ENCODE measurements at regions not wholly inside any gene's neighbourhood (a gene's known extent, or its start where the extent isn't known, plus 50 kb on each side); places are given as distances from the start of the nearest gene placed in this dataset.
"Not testable (repeated sequence)": the region's sequence is repeated elsewhere in the genome, so short reads cannot be mapped to it uniquely, and the experiment has no call there.

- no peak for DNase-seq
Measured at GRCh38 chr22:22784249-22785039, 103.2 kb upstream of the IGLL5 start.

GRCh38 chr22:22785316-22786065, 102.1 kb upstream of the IGLL5 start:
- no peak for DNase-seq

GRCh38 chr22:22786301-22787115, 101.1 kb upstream of the IGLL5 start:
- no peak for DNase-seq

DNA sequence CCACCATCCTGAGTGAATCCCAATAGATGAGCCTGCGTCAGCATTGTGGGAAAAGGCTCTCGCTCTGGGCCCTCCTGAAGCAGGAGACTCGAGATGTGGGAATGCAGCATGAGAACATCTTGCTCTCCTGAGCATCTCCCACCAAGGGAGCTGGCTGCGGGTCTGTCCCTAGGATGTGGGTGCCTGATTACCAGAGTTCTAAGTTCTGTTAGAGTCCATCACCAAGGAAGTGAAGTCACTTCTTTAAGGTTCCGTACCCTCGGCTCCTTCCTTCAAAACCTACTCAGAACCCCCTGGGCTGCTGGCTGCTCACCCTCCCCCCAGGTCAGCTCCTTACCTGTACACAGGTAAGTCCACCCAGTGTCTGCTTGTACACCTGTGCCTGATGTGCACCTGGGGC, 100.5 kb upstream of the IGLL5 start:
- DNase-seq: no peak

DNA sequence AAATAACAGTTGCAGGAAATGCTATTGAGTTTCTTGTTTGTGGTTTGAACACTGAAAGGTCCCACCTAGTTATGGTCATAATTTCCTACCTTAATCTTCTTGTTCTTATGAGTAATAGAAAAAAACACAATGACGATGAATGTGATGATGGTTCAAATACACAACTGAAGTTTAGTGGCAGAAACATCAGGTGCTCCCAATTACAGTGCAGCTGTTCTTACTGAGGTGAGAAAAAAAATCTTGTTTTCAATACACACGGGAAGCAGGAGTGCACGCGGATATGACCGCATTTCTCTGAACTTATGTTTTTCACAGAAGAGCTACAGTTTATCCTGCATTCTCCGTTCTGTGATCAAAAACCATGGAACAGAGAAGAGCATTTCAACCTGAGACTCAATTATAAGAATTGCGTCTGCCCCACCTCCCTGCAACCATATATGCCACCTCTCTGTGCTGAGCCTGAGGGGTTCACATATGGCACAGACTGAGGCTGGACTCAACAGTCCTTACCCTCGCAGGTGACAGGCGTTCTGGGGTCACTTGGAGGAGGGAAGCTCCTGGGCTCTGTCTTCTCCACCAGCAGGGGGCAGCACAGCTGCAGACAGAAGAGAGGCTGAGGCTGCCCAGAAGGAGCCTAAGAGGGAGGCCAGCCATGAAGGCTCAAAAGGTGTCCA, 99.7 kb upstream of the IGLL5 start:
- peak in 1 of 2 donors; percentile 6 for DNase-seq

DNA sequence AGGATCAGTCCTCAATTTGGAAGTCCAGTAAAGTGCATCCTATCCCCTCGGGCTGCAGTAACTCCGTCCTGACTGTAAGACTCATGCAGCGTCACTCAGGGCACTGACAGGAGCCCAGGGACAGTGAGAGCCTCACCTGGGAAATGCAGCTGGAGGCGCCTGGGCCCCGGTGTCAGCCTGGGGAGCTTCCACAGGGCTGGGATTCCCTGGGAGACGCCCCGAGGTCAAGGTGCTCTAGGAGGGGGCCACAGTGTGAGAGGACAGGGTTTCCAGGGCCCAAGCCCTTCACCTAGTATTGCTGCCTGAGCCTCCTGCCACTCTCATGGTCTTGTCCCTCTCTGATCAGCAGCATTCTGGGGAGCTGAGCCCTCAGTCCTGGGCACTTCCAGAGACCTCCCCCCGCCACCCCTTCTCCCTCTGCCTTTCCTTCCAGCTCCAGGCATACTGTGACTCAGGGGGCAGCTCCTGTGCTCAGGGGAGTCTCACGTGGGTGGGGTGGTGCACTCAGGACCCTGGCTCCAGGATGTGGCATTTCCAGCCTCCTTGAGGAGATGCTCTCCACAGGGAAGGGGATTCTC, 99.1 kb upstream of the IGLL5 start:
- DNase-seq: no peak

- no peak for DNase-seq
Measured at GRCh38 chr22:22789233-22789921, 98.2 kb upstream of the IGLL5 start.

DNA sequence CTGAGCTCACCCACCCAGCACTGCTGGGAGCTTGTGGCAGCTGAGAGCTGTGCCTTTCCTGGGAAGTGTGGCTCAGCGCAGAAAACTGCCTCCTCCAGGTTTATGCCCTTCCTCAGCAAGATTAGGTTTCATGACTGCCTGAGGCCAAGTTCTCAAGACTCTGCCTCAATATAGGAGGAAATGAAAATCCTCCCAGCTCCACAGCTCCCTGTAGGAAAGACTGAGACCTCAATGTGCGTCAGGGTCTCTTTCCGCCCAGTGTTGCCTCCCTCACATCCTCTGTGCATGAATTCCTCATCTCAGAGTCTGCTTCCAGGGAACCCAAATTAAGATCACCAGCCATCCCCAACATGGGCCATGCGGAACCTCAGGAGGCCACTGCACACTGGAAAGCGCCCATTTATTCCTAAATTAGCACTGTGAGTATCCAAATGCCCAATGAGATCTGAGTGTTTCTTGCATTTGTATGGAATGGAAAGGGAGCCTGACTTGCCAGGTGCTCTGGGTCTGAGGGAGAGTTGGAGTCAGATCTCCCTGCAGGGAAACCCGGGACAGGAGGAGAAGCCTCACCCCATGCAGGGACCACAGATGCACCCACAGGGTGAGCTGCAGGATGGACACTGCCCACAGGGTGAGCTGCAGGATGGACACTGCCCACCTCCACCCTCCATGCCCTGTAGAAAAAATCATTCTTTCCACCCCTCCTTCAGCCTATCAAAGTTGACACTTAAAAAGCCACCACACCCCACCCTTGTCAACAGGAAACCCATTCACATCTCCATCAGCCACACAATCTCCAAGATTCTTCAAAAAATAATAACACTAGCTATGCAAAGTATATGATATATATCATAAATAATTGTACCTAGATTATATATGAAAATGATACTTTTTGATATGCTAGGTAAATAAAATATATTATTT, 97.4 kb upstream of the IGLL5 start:
- no peak for DNase-seq

GRCh38 chr22:22791438-22792181, 96.0 kb upstream of the IGLL5 start:
- DNase-seq: no peak

DNA sequence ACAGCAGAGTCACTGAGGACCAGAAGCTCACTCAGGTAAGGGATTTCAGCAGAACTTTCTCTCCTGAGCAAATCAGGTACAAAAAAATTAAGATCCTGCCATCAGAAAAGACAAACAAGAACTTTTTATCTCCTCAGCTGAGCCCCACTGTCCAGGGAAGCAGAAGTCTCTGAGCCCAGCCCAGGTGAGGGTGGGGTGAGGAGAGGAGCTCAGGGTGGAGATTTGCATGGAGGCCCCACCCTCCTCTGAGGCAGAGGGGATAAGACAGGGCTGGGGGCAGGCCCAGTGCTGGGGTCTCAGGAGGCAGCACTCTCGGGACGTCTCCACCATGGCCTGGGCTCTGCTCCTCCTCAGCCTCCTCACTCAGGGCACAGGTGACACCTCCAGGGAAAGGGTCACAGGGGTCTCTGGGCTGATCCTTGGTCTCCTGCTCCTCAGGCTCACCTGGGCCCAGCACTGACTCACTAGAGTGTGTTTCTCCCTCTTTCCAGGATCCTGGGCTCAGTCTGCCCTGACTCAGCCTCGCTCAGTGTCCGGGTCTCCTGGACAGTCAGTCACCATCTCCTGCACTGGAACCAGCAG, 95.3 kb upstream of the IGLL5 start:
- not testable (repeated sequence) for DNase-seq

DNA sequence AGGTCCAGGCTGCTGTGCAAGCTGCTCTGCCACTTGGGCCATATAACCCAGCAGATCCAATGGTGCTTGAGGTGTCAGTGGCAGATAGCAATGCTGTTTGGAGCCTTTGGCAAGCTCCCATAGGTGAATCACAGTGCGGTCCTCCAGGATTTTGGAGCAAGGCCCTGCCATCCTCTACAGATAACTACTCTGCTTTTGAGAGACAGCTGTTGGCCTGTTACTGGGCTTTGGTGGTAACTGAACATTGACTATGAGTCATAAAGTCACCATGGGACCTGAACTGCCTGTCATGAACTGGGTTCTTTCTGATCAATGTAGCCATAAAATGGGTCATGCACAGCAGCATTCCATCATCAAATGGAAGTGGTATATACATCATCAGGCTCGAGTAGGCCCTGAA, 92.0 kb upstream of the IGLL5 start:
- not testable (repeated sequence) for DNase-seq

GRCh38 chr22:22796724-22797123, 90.9 kb upstream of the IGLL5 start:
- DNase-seq: no peak

DNA sequence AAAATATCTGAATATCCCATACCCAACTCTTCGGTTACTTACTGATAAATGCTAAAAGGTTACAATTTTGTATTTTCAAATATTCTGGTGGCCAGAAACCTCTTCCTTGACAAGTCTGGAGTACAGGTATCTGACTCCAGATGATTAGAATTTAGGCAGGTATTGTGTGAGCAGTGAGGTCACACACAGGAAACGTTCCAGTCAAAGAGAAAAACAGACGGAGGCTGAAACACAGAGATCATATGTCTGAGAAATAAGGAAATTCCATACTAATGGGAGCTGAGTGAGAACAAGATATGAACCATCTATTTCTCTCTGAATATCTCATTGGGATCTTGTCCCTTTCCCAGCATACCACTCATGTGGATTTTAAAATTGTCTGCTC, 89.4 kb upstream of the IGLL5 start:
- DNase-seq: no peak

DNA sequence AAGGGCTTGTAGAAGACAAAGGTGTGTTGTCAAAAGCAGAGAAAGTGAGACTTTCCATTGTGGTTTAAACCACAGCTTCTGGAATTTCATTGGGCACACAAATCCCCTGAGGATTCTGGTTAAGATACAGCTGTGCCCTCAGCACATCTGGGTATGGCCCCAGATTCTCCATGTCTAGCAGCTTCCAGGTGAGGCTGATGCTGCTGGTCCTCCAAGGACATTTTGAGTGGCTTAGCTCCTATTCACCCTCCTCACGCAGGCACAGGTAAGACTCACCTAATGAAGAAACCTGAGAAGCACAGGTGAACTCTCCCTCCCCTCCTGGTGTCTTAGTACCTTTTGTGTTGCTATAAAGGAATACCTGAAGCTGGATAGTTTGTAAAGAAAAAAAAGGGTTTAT, 88.9 kb upstream of the IGLL5 start:
- no peak for DNase-seq

DNA sequence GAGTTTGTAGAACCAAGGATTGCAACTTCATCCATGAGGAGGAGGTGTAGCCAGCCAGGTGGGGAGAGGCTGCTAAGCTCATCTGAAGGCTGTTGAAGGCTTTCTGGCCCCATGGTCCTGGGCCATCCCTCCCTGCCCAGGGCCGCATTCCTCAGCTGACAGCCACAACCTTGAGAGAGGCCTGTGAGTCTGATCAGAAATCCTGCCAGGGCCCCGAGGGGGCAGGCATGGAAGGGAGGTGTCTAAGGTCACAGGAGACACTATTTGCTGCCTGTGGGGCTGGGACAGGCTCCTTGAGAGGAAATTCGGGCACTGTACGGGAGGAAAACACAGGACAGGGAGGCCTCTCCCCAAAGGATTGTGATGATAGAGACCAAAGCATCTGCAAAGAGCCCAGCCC, 88.1 kb upstream of the IGLL5 start:
- no peak for DNase-seq

DNA sequence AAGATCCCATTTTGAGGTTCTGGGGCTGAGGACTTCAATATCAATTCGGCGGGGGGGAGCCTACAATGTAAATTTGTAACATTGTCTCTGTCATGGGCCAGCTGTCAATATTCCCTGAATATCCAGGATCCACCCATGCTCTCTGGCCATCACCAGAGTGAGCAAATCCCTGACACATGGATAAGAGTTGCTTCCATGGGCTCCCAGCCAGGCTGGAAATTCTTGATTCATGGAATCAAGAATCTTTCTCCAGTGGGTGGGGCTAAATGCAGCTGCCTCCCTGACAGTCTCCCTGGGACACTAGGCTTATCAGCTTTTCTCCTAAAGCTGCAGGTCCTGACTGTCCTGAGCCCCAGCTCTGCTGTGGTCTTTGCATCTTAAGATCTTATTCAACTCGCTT, 86.9 kb upstream of the IGLL5 start:
- no peak for DNase-seq

- DNase-seq: no peak
Measured at GRCh38 chr22:22802339-22802970, 85.2 kb upstream of the IGLL5 start.

- no peak for DNase-seq
Measured at GRCh38 chr22:22803285-22803853, 84.2 kb upstream of the IGLL5 start.

- DNase-seq: peak in 1 of 2 donors; percentile 14
Measured at GRCh38 chr22:22810018-22810427, 77.6 kb upstream of the IGLL5 start.

Data from hippocampal formation (tissue), 2 donors.